ENCODE measurements at regions not wholly inside any gene's neighbourhood (a gene's known extent, or its start where the extent isn't known, plus 50 kb on each side); places are given as distances from the start of the nearest gene placed in this dataset.

DNA sequence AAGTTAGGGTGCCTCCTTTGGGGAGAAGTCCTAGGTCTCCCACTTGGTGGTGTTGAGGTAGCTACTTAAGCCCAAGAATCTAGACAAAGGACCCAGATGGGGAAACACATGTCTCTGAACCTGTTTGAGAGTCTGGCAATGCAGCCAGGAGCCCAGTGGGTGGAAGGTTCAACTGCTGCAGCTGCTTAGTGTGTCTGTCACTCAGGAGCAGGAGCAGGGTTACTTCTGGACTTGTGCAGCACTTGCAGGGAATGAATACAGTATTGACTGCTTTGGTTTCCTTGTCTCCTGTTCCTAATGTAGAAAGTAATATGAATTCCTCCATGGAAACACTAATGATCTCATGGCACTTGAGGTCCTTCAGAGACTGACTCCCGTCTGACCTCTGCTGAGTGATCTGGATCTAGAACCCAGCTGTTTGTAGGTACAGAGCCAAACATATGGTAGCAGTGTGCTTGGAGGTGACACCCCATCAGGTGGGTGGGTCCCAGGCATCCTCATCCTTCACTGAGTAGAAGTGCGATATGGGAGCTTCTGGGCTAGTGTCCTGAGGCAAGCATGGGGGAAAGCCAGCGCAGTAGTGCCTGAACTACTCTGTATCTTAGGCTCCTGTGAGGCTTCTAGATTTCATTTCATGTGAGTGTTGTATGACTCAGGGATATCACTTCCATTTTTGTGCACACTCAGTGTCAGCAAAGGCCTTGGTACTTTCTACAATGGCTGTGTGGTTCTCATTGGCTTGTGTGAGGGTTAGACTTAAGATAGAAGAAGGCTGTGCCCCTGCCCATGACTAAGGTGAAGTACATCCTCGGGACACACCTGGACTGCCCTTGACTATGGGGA, 85.0 kb upstream of the WDR1 start:
- DNase-seq, result no peak

- no peak for DNase-seq
Observed at GRCh38 chr4:10200869-10201268, 84.3 kb upstream of the WDR1 start.

- DNase-seq, result no peak
Observed at GRCh38 chr4:10198365-10198764, 81.8 kb upstream of the WDR1 start.

DNA sequence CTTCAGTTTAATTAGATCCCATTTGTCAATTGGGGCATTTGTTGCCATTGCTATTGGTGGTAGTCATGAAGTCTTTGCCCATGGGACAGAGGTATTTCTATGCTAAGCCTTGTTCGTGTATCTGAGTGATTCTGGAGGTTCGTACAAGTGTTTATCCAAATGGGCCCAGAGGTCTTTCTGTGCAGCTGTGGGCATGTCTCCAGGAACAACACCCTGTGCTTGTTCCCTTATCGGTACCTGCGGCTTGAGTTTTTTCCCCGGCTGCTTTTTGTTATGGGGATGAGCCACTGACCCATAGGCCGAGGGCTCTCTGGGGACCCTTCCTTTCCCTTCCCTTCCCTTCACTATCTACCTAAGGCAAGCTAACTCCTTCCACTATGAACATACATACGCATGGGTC, 81.4 kb upstream of the WDR1 start:
- no peak for DNase-seq

DNA sequence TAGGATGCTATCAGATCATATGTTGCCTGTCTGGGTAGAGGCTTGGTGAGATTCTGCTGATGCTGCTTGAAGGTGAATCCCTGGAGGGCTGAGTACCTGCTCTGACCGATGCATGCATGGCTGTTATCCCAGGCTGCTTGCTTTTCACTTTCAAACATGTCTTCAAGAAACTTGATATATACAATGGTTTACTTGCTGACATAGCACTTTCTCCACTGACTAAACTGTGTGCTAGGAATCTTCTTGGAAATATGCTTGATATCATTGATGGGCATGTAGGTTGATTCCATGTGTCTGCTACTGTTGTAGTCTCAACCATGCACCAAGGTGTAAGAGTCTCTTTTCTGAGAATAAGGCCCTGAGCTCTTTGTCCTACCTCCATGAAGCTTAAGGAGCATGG, 79.6 kb upstream of the WDR1 start:
- DNase-seq, result no peak

- no peak for DNase-seq
Observed at GRCh38 chr4:10192331-10192730, 75.7 kb upstream of the WDR1 start.

DNA sequence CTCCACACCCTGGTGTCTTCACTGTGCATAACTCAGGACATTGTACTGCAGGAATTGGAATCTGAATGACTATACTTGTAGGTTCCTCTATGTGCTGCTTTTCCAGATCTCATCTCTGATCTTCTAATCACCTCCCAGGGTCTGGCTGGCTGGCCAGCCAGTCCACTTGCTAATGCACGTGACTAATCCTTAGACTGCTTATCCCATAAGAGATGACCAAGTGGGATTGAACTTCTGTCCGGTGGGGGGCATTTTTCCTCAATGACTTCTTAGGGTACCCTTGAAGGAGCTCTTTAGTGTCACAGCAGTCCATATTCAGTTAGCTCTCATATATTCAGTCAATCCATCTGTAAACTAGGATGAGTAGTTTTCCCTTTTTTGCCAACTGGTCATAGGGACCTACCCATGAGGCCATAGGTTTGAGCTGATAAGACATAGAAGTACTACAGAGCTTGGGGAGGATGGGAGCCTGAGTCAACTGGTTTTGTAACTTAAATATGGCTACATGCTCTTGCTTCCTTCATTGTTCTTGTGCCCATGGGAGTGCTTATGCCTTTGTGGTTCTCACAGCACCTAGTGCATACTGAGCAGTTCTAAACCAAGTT, 71.9 kb upstream of the WDR1 start:
- no peak for DNase-seq

DNA sequence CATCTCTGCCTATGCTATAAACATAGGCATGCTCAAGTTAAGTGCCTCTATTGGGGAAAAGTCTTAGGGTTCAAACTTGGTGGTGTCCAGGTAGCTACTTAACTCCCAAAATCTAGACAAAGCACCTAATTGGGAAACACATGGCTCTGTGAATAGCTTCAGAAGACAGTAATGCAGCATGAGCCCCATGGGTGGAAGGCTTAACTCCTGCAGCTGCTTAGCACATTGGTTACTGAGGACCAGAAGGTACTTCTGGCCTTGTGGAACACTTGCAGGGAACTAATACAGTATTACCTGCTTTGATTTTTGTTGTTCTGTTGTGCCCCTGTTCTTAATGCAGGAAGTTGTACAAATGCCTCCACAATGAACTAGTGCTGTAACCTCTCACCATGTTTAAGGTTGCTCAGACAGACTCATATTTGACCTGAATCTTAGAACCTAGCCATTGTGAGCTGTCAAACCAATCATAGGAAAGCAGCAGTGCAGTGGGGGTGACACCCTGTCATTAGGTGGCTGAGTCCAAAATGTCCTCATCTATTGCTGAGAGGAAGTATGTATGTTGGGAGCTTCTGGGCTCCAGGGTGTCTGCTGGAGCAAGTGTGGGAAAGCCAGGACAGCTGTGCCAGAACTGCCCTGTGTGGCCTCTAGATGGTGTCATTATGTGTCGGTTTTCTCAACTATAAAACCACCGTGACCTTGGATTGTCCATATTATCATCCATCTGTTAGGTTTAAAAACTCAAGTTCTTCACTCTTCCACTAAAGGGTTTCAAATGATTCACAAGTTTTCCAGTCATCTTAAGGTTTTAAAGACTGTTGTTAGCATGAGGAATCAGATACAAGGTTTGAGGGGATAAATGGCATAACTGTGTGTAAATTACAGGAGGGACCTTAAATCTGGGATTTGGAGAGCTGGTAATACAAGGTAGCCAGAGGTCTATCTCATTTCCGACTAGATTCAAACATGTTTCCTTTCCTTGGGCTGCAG, 69.9 kb upstream of the WDR1 start:
- DNase-seq, result no peak

GRCh38 chr4:10185518-10186227, 69.1 kb upstream of the WDR1 start:
- no peak for DNase-seq

DNA sequence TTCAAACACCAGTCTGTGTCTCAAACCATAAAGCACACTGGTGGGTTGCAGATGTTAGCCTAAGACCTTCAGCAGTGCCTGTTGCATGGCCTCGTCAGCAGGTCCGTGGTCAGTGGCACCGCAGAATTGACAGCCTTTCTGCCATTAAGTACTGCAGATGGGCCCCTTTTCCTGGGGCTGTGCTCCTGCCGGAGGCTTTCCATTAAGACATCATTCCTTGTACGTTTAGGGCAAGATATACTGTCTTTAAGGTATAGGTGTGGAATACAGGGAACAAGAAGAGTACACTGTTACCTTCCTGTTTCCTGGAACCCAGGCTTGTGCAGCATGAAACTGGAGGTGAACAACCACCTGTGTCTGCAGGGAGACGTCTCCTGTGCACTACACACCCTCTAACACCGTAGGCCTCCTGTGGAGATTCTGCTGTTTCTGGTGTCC, 67.9 kb upstream of the WDR1 start:
- no peak for DNase-seq

- no peak for DNase-seq
Observed at GRCh38 chr4:10184041-10184440, 67.4 kb upstream of the WDR1 start.

GRCh38 chr4:10183462-10183861, 66.9 kb upstream of the WDR1 start:
- no peak for DNase-seq

DNA sequence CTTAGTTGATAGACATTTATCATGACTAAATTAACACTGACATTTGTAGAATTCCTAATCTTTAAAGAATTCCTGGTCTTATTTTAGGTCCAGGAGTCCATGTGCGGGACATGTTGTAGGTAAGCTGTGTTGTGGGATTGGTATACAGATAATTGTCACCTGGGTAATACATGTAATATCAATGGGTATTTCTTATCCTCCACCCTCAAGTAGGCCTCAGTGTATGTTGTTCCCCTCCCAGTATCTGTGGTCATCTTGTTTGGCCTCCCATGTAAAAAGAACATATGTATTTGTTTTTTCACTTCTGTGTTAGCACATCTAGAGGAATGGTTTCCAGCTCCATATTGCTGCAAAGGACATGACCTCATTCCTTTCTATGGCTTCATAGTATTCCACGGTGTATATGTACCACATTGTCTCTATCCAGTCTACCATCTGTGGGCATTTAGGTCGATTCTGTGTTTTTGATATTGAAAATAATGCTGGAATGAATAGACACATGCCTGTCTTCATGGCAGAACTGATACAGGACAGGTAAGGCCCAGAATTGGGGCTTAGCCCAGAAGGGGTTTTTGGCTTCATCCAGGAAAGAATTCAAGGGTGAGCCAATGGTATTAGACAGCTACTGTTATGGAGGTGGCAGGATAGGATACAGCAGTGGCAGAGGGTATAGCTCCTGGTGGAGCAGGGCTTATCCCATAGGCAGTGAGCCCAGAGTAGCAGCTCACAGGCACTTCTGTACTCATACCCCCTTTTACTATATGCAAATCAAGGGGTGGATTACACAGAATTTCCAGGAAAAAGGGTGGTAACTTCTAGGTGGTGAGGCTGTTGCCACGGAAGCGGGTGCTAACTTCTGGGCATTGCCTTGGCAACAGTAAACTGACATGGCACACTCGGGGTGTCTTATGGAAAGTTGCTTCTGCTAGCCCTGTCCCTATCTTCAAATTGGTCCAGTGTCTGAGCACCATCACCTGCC, 66.1 kb upstream of the WDR1 start:
- peak; percentile 7 for DNase-seq

DNA sequence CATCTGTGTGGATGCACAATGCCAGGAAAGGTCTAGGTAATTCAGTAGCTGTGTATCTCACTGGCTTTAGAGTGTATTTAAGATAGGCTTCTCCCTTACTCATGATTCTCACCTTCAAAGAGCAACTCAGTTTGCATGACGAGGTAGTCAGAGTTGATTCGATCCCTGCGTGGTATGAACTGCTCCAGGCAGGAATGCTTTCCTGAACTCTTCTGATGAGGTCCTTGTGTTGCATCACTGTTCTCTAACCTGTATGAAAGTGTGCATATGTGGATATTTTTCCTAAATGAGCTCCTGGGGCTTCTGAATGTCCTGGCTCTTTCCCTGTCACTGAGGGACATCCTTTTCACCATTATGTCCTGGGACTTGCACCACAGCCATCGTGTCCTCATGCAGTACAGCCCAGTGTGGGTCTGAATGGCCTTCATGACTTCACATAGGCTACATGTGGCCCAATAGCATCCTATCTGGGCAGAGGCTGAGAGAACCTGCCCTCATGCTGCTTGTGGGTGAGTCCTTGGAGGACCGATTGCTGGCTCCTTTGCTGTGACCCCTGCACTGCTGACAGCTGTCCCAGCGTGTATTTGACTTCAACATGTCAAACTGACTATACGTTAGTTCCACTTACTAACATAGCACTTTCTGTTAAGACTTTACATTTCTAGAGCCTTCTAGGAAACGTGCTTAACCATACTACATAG, 65.3 kb upstream of the WDR1 start:
- DNase-seq, result no peak

GRCh38 chr4:10180927-10181744, 64.5 kb upstream of the WDR1 start:
- peak; percentile 15 for DNase-seq

- DNase-seq, result no peak
Observed at GRCh38 chr4:10180603-10180926, 64.0 kb upstream of the WDR1 start.

DNA sequence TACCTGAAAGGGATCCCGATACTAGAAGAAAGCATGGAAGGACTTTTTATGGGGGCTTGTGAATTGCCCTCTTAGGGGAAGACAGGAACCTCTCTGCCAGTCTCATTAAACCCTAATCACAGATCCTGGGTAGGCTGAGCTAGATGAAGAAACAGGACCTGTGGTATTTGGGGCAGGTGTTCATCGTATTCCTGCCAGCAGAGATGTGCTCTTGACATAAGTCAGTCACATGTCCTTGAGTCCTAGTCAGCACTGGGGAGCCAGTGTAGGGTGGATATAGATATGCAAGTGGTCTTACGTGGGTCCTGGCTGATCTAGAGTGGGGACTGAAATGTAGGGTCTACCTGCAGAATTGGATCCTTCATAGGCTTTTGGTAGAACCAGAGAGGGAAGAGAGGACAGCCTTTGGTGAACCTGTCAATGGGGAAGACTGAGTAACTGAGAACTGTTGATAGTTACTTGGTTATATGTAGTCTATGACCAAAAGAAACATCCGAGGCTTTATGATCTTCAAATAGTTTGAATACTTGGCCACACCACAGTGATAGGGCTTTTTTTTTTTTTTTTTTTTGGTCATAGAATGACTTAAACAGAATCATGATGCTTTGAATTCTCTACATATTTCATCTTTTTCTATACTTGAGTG, 63.5 kb upstream of the WDR1 start:
- no peak for DNase-seq

- no peak for DNase-seq
Observed at GRCh38 chr4:10178763-10179162, 62.2 kb upstream of the WDR1 start.

DNA sequence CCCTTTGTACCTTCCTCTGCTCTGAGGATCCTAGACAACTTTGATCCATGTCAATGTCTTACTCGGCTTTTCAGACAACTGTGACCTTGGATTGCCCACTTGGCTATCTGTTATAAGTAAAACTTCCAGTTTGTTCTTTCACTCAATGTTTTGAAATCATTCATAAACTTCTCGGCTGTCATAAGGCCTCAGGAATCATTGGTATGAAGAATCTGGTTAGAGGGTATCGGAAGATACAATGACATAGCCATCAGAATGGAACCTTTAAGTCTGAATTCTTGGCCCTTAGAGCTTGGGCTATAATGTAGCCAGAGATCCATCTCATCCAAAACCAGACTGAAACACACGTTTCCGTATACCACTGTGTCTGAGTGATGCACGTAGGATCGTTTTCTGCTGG, 59.0 kb upstream of the WDR1 start:
- no peak for DNase-seq

Measured in CD4-positive, alpha-beta T cell treated with Interleukin-10 for 1 hour (primary cell).